ENCODE measurements at regions not wholly inside any gene's neighbourhood (a gene's known extent, or its start where the extent isn't known, plus 50 kb on each side); places are given as distances from the start of the nearest gene placed in this dataset.

GRCh38 chr12:126895951-126896913 lies 1370.7 kb upstream of the TMEM132C start:
- Histone ChIP-seq H3K27ac (no peak overlapping the region), H3K9me3 (no peaks in the 10 kb centered on the region), H3K4me1 (ENCODE audit: control insufficient read depth in 1 of 2, low read depth in 2 of 2) (no peaks in the 10 kb centered on the region), H3K36me3 (no peaks in the 10 kb centered on the region), H3K27me3 (replicated peaks; ENCODE audit: insufficient read depth) (no peaks in the 10 kb centered on the region), H3K4me3 (no peak overlapping the region)
- DNase-seq (ENCODE audit: low spot score) (no peak), ATAC-seq (ENCODE audit: insufficient number of reproducible peaks, low FRiP score, low read depth) (no peak)
- no peak for TF ChIP-seq CTCF (IDR thresholded peaks at IDR 0.05)

DNA sequence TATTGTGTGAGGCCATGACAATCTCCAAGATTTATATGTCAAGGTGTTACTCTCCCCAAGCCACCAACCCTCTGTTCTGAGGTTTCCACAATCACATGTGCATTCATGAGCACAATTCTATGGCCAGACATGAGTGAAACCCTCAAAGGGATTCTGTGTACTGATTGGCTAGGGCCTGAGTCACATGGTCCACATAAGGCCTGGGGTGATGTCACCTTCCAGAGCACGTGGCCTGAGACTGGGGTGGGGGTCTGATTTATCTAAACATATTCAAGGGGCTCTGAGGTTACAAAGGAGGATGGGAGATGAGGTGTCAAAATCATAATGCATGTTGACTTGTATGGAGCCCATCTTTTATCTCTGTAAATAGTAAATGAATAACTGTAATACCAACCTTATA lies 1369.9 kb upstream of the TMEM132C start:
- H3K36me3 ChIP-seq = no peaks in the 10 kb centered on the region
- no peaks in the 10 kb centered on the region for H3K27me3 ChIP-seq (replicated peaks; ENCODE audit: insufficient read depth)
- no peak for TF ChIP-seq CTCF (IDR thresholded peaks at IDR 0.05)
- H3K4me1 ChIP-seq (ENCODE audit: control insufficient read depth in 1 of 2, low read depth in 2 of 2) = no peaks in the 10 kb centered on the region
- no peak overlapping the region for H3K4me3 ChIP-seq
- DNase-seq (ENCODE audit: low spot score) = no peak
- H3K27ac ChIP-seq = no peak overlapping the region
- no peaks in the 10 kb centered on the region for H3K9me3 ChIP-seq
- ATAC-seq (ENCODE audit: insufficient number of reproducible peaks, low FRiP score, low read depth) = no peak

GRCh38 chr12:126897778-126898177 lies 1369.2 kb upstream of the TMEM132C start:
- H3K27ac ChIP-seq = no peak overlapping the region
- no peak for ATAC-seq (ENCODE audit: insufficient number of reproducible peaks, low FRiP score, low read depth)
- no peak for TF ChIP-seq CTCF (IDR thresholded peaks at IDR 0.05)
- H3K27me3 ChIP-seq (replicated peaks; ENCODE audit: insufficient read depth) = no peaks in the 10 kb centered on the region
- H3K9me3 ChIP-seq = no peaks in the 10 kb centered on the region
- H3K36me3 ChIP-seq = no peaks in the 10 kb centered on the region
- H3K4me1 ChIP-seq (ENCODE audit: control insufficient read depth in 1 of 2, low read depth in 2 of 2) = no peaks in the 10 kb centered on the region
- no peak overlapping the region for H3K4me3 ChIP-seq
- DNase-seq (ENCODE audit: low spot score) = no peak

DNA sequence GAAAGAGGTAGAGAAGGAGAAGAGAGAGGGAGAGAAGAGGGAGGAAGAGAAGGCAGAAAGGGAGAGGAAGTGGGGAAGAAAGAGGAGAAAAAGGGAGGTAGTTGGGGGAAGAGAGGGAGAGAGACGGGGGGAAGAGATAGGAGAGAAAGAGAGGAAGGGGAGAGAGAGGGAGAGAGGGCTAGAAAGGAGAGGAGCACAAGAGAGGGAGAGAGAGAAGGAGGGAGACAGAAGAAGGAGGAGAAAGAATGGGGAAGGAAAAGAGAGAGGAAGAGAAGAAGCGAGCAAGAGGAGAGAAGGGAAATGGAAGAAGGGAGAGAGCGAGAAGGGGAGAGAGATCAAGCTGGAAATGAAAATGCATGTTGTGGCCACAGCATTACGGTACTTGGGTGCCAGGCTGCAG lies 1368.4 kb upstream of the TMEM132C start:
- TF ChIP-seq CTCF (IDR thresholded peaks at IDR 0.05) = no peak
- no peaks in the 10 kb centered on the region for H3K27me3 ChIP-seq (replicated peaks; ENCODE audit: insufficient read depth)
- H3K36me3 ChIP-seq = no peaks in the 10 kb centered on the region
- ATAC-seq (ENCODE audit: insufficient number of reproducible peaks, low FRiP score, low read depth) (no peak), DNase-seq (ENCODE audit: low spot score) (no peak)
- H3K4me3 ChIP-seq = no peak overlapping the region
- H3K4me1 ChIP-seq (ENCODE audit: control insufficient read depth in 1 of 2, low read depth in 2 of 2) = no peaks in the 10 kb centered on the region
- H3K9me3 ChIP-seq = no peaks in the 10 kb centered on the region
- H3K27ac ChIP-seq = no peak overlapping the region

GRCh38 chr12:126899926-126900792 lies 1366.8 kb upstream of the TMEM132C start:
- Histone ChIP-seq H3K36me3 (no peaks in the 10 kb centered on the region), H3K27ac (no peak overlapping the region), H3K4me1 (ENCODE audit: control insufficient read depth in 1 of 2, low read depth in 2 of 2) (no peaks in the 10 kb centered on the region), H3K9me3 (no peaks in the 10 kb centered on the region), H3K4me3 (no peak overlapping the region), H3K27me3 (replicated peaks; ENCODE audit: insufficient read depth) (no peaks in the 10 kb centered on the region)
- DNase-seq (ENCODE audit: low spot score) = no peak
- TF ChIP-seq CTCF (IDR thresholded peaks at IDR 0.05) = no peak
- ATAC-seq (ENCODE audit: insufficient number of reproducible peaks, low FRiP score, low read depth) = no peak
